T47D (cell line): ENCODE measurements at regions not wholly inside any gene's neighbourhood (a gene's known extent, or its start where the extent isn't known, plus 50 kb on each side); places are given as distances from the start of the nearest gene placed in this dataset.

Source experiments
- DNase-seq, 2 experiments: peaks; one replicate each; pipeline versions ENCODE4 v3.0.0 to v3.0.0-alpha.2; 2011 to 2012; ENCODE audit warnings: low read depth in 1 of 2, low spot score in 1 of 2
- JUND ChIP-seq: IDR thresholded peaks from 2 replicates; pipeline ENCODE4 v1.6.1; 2012; ENCODE audit warnings: low read depth
- in situ Hi-C: cut with HindIII; loops from 2 replicates; pipeline ENCODE4 v1.10.0; 2016; ENCODE audit warnings: low sequenced_read_pairs, low pct_unique_long_range_greater_than_20kb

- no peak for DNase-seq
- TF ChIP-seq JUND, result no peak
- in situ Hi-C loops, result no loop called here
Measured at GRCh38 chr2:217671075-217671474, 331.7 kb downstream of the TNS1 start.

DNA sequence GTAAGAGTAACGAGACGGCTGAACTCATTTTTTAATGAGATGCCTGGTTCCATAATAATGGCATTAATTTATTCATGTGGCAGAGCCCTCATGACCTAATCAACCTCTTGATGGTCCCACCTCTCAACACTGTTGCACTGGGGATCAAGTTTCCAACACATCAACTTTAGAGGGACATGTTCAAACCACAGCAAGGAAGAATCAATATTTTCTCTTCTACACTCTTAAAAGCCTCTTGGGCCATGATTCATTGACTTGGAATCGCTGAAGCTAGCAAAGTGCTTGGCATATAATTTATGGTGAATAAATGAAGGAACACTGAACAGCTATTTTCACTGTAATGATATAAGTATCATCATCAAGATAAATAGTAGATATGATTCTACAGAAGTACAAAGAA is 333.0 kb downstream of the TNS1 start:
- no peak for TF ChIP-seq JUND
- DNase-seq, result no peak
- in situ Hi-C loops, result no loop called here

DNA sequence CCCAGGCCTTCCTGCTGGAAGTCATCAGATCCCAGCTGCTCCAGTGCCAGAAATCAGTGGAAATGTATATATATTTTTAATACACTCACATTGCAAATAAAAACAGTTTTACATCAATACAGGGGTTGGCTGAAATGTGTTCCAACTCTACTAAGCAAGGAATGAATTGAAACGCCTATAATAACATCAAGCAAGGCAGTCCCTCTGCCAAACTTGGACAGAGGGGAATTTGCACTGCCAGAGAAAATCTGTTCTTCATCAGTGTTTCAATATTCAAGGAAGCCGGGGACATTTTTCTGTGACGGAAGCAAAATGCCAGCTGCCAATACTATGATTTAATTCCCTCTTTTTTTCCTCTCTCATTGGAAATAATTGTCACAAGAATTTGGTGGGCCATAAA is 335.3 kb downstream of the TNS1 start:
- DNase-seq, result no peak
- in situ Hi-C loops, result no loop called here
- TF ChIP-seq JUND, result no peak

- in situ Hi-C loops, result no loop called here
- no peak for TF ChIP-seq JUND
Measured at GRCh38 chr2:217667035-217667434, 335.8 kb downstream of the TNS1 start.

DNA sequence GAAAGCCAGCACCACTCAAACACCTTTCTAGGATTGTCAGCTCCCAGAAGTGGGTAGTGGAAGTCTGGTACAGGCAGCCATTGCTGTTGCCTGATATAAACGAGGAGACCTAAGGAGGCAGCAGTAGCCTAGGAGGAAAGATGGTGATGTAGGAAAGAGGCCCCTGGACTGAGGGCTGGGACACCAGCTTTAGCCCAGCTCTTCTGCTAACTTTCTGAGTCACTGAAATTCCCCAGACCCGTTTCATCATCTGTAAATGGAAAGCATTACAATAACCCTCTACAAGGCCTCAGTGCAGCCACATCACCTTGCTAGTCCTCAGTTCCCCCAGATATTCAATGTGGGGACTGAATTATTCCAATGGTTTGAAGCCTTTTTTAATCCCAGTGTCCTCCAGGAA is 336.5 kb downstream of the TNS1 start:
- no peak for DNase-seq
- in situ Hi-C loops, result no loop called here
- TF ChIP-seq JUND, result no peak

More at GRCh38 chr2:217667035-217667434, 335.8 kb downstream of the TNS1 start:
- no peak for DNase-seq

DNA sequence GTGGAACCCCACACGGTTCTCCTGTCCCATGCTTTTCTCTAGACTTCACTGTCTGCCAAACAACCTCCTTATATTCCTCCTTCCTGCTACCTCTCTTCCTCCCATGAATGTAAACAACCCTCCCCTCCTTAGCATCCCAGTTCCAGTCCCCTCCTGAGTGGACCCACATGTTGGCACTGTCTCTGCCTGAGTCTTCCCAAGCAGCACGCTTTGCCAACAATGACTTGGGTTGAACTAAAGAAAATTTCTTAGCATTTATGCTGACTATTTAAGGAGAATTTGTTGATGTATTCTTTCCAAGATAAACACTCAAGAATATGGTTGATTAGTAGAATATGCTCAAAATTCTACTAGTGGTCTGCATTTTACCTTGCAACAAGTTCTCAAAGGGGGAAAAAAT is 338.0 kb downstream of the TNS1 start:
- in situ Hi-C loops, result no loop called here

DNA sequence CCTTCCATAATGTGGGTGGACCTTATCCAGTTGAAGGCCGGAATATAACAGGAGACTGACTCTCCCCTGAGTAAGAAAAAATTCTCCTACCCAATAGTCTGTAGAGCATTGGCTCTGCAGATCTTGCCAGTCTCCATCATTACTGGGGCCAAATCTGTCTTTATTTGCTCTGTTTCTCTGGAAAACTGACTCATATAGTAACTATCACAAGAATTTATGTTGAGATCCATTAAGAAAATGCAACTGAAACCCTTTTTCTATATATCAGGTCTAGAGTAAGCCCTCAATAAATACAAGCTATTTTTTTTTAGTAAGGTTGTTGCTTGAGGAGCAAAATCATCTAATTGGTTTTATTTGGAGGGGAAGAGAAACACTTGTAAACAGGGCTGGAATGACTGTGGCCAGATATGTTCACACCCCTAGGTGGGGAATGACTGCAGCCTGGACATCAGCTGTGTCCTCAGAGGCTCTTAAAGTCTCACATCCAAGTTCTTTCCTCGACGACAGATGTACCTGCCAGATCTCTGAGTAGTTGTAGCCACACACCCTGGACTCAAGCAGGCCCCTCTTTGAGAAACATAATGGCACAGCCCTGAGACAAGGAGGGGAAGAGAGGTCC is 339.7 kb downstream of the TNS1 start:
- no peak for TF ChIP-seq JUND
- no peak for DNase-seq
- in situ Hi-C loops, result no loop called here

More for the DNA sequence above, 338.0 kb downstream of the TNS1 start:
- no peak for TF ChIP-seq JUND
- DNase-seq, result no peak

DNA sequence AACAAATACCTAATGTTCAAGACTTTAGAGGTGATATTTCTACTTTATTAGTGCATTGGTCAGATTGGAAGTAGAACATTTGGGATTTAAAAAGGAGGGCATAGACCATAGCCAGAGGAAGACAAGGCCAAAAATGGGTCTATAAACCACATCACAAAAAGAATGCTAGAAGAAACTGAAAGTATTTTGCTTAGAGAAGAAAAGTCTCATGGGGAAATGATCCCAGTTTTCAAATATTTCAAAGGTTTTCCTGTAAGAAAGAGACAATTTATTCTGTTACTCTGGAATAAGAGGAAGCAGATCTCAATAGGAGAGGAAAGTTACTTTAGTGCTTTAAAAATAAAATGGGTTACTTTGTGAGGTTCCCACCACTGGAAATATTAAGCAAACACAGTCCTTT is 341.4 kb downstream of the TNS1 start:
- in situ Hi-C loops, result no loop called here
- TF ChIP-seq JUND, result no peak

GRCh38 chr2:217660423-217660822 is 342.4 kb downstream of the TNS1 start:
- no peak for DNase-seq
- no peak for TF ChIP-seq JUND

More for the DNA sequence above, 341.4 kb downstream of the TNS1 start:
- DNase-seq, result no peak

DNA sequence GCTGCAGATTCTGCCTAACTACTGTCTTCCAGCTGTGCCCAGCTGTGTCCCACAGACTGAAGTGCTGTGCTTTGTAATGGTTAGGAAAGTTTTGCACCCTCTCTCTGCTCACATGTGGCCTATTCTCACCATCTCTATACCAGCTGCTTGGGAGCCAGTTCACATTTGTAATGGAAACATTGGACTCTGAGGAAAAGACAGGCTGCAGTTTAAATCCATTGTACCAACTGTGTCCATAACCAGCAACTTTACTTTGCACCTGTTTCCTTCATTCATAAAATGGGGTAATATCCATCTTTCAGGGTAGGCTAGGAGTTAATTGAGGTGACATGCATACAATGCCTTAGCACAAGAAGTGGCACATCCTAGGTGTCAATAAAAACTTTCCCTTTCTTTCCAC is 344.0 kb downstream of the TNS1 start:
- in situ Hi-C loops, result no loop called here
- no peak for DNase-seq
- TF ChIP-seq JUND, result no peak

More at GRCh38 chr2:217660423-217660822, 342.4 kb downstream of the TNS1 start:
- in situ Hi-C loops, result no loop called here

DNA sequence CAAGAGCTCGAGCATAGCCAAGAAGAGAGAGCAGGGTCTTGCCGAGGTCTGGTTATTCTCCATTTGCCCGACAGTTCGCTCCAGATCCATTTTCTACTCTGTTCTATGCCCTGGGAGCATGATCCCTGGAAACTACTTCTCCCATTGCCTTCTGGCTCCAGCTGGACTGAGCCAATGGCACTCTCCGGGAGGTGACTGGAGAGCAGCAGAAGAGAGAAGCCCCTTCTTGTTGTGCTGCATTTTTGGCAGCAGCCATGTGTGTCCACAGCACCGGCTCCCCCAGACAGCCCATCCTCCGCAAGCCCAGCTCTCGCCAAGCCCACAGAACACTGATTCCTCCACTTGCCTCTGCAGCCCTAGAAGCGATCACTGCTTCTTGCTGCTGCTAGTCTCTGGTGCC is 345.5 kb downstream of the TNS1 start:
- in situ Hi-C loops, result no loop called here

DNA sequence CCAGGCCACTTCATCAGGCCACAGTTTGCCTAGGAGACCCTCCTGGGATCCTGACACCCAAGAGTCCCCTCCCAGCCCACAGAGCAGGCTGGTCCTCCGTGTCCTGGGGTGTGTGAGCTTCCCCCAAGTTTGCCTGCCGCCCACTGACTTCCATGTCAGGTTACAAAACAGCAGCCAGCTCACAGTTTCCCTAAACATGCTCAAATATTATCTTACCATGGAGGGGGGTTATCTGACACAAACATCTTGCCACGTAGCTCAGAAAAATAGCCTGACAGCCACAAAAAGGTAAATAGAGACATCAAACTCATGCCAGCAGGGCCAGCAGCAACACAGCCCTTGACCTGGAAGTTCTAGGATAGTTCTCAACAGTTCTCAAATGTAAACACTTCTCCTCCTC is 346.5 kb downstream of the TNS1 start:
- in situ Hi-C loops, result no loop called here
- peak in 1 of 2 experiments; percentile 58 for DNase-seq
- TF ChIP-seq JUND, result no peak

More for the DNA sequence above, 345.5 kb downstream of the TNS1 start:
- TF ChIP-seq JUND, result no peak
- DNase-seq, result no peak

- DNase-seq, result no peak
- no peak for TF ChIP-seq JUND
- in situ Hi-C loops, result no loop called here
Measured at GRCh38 chr2:217655651-217656050, 347.1 kb downstream of the TNS1 start.

DNA sequence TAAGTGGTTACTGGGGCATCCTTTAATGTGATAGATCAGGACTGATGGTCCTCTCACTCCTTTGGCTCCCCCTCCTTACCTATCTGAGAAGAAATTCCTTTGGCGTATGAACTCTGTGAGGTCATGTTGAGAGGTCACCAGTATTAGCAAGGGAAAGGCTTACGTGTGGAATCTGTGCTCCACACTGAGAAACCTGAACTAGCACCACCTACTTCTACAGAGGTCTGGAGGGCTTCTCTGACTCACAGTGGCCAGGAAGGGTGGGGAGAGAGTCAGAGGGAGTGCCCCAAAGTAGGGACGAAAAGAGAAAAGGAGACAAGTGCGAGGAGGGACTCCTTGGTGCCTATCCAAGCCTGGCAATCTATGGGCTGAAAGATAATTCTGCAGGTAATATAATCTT is 348.6 kb downstream of the TNS1 start:
- in situ Hi-C loops, result no loop called here
- TF ChIP-seq JUND, result no peak
- no peak for DNase-seq
